GM21360 (cell line): ENCODE measurements at regions not wholly inside any gene's neighbourhood (a gene's known extent, or its start where the extent isn't known, plus 50 kb on each side); places are given as distances from the start of the nearest gene placed in this dataset.

Experiments
- ATAC-seq: cut with Tn5 transposase; IDR thresholded peaks from one replicate; pipeline ENCODE4 v1.9.1; 2021; ENCODE audit warnings: mild to moderate bottlenecking, moderate library complexity; ENCODE audit not compliant: unreplicated experiment

DNA sequence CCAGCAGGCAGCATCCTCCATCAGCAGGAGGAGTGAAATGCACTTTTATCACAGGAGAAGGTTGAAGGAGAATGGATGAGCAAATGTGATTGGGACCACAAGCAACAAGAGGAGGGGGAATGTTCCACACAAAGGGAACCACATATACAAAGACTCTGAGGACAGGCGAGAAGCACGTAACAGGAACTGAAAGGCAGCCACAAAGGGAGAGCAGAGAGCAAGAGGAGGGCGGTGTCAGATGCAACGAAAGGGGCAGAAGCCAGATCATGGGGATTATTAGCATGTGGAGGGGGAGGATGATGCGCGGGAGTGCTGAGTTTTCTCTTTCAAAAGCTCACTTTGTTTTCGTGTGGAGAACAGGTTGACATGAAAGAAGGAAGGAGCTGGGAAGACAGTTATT, 241.1 kb downstream of the SPTSSA start:
- no peak for ATAC-seq

DNA sequence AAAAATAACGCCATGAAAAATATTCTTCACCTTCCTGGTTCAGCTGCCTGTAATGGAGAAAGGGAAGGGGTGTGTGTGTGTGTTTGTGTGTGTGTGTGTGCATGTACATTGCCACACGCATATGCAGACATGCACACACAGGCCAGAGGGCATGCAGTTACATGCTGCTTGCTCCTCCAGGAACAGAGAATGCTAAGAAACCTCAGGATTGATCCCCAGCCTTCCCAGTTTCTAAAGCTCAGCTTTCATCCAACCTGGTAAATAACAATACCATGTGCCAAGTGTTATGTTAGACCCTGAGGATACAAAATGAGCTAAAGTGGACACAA, 241.7 kb downstream of the SPTSSA start:
- no peak for ATAC-seq

DNA sequence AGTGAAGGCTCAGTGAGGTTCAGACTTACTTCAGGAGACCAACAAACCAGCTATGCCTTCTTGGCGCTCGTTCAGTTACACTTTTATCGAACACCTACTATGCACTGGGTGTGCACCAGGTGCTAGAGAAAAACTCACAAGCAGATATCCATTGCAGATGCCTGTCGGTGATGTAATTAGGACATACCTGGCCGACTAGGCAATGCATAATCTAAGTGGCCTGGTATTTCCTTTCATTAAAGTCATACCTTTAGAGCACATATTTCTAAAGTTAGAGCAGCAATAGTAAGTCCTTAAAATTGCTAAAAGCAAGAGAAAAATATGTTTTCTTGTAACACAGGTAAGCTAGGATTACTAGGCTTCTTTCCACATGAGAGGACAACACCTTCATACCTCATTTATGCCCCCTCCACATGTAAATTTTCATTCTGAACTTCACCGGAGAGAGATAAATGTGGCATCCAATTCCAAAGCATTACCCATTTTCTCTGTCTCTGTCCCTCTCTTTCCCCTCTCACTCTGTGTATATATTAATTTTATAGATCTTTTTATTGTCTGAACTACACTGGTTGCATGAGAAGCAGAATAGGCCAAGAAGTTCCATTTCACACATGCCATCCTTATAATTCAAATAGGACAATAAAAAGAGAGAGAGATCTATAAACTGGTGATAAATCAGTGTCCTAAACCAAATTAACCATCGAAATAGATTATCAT, 242.2 kb downstream of the SPTSSA start:
- no peak for ATAC-seq

DNA sequence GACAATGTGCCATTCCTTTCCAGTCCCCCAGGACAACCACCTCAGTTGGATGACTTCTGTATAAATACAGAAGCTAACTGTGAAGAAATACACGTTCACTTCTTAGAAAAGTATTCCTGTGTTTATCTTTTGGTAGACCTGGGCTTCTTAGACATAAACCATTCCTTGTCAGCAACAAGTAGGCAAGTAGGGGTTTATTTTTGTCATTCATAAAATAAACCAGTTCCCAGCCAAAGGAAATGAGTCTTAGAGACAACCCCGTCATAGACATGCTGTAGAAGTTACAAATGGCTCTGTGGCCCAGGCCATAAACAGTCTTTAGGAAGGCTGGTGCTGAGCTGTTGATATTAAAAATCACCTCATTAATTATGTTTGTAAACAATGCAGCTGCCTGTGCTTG, 243.2 kb downstream of the SPTSSA start:
- ATAC-seq, result no peak

DNA sequence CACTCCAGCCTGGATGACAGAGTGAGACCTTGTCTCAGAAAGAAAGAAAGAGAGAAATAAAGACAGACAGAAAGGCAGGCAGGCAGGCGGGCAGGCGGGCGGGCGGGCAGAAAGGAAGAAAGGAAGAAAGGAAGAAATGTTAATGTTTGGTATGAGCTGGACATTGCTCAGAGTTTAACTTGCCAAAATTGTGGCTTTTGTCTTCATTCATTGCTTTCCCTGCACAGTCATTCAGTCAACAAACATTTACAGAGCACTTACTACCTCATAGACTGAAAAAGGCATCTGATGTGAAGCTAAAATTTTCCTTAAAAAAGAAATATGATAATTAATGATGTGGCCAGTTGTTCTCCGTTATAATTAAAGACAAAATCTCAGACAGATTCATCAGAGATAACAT, 247.1 kb downstream of the SPTSSA start:
- no peak for ATAC-seq

DNA sequence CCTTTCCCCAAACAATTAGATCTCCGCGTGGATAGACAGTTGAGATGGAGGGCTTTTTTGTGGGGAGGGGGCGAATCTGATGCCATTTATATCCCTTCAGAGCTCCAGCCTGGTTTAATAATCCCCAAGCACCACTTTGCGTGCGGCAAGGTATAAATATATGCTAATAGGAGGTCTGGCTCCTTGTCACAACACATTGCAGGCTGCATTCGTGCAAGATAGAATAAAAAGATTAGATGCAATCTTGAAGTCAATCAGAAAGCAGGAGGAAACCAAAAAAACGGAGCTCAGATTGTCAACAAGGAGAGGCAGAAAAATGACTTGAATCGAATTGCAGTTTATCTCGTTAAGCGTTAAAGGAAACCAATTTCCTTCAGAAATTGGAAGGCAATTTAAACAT, 248.7 kb downstream of the SPTSSA start:
- no peak for ATAC-seq

DNA sequence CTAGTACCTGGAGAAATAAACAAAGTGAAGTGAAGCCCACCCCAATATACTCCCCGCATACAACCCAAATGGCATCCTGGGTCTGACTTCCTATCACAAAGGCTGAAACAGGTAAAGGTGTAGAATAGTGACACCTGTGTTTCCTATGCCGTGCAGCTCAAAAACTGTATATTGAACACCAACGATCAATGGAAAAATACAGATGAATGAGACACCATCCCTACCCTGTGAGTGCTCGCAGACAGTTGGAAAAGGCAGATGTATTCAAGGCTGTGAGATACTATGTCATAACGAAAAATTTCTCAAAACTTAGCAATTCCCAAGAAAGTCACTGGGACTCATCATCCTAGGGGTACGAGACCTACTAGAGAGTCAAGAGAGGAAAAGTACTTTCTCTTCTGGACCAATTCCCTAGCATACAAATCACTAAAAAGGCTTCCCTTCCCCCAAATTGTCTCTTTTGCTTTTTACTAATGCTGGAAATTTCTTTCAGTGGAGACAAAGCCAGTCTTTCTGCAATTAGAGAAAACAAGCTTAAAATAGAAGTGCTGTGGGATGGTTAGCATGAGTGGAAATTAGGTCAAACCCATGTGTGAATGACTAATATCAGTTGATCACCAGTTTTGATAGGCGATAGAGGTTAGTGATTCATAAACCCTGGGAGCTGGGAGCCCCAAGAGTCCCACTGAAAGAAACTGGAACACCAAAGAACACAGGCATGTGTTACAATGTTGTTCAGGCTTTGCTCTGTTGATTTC, 249.7 kb downstream of the SPTSSA start:
- ATAC-seq, result no peak

DNA sequence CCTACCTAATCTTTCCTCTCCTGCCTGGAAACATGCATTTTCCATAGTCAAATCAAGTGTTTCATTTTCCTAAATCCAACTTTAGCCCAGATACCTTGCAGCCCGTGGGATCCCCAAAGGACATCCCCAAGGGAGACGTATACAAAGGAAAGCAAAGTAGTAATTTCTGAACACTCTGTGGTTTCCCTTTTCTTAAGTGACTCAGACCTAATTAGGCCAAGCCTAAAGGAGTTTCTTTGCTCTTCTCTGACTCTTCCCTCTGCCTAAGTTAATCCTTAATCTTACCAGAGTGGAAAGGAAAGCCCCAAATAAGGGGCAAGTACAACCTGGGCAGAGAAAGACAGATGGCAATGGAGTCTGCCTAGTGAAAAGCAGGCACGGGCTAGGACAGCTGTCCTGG, 250.3 kb downstream of the SPTSSA start:
- ATAC-seq, result no peak

DNA sequence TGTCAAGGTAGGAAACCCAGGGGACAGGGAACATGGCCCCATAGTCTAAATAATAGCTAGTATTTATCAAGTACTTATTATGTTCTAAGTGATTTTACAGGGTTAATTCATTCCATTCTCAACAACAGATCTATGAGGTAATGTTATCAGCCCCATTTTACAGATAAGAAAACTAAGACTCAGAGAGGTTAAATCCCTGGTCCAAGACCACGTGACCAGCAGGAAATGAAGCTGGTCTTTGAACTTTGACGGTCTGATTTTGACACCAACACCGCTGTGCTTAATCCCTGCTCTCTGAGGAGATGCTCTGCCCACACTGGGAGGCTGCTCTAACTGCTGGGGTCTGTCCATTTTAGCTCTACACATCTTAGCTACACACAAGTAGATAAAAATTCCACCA, 253.5 kb downstream of the SPTSSA start:
- no peak for ATAC-seq

DNA sequence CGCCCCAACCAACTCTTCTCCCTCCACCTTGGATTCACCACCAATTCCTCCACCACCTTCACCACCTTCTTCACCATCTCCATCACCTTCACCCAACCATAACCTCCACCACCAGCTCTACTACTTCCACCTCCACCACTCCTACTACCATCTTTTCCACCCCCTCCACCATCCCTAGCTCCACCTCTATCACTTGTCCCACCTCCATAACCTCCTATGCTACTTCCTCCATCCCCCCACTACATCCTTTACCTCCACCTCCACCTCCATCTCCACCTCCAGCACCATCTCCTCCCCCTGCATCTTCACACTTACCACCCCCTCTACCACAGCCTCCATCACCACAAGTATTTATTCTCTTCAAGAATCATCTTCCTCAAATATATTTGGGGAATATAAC, 254.9 kb upstream of the EGLN3 start:
- ATAC-seq, result no peak

DNA sequence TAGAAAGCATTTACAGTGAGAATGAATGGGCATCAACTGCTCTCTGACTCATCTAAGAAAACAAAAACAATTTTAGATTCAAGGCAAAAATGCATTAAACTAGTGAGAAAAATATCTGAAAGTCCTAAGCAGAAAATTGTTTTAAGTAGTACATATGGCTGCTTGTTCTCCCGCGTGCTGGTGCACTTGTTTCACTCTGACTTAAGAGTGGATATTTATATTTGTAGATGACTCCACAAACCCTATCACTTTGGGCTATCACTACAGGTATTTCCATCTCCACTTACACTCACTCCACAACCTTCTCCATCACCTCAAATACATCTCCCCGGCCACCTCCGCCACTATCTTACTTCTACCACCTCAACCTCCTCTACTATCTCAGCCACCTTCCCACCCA, 253.9 kb upstream of the EGLN3 start:
- no peak for ATAC-seq

DNA sequence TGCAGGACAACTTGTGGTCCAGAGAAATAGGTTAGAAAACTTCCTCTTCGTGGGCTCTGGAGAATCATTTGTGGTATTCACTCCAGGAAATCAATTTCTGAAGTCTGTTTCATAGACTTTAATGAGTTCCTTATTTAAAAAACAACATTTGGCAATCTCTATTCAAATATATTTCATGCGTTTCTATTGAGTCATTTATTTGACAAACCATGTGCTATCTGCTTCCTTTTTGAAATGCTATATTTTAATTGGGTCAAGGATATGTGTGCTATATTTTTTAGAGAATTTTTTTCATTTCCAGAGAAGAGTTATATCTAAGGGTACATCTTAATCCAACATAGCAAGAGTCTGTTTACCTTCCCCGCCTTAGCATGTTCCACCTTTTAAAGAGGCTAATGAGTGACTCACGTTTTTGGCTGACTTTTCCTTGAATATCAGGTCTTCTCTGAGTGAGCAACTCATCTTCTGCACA, 252.4 kb upstream of the EGLN3 start:
- ATAC-seq, result no peak

DNA sequence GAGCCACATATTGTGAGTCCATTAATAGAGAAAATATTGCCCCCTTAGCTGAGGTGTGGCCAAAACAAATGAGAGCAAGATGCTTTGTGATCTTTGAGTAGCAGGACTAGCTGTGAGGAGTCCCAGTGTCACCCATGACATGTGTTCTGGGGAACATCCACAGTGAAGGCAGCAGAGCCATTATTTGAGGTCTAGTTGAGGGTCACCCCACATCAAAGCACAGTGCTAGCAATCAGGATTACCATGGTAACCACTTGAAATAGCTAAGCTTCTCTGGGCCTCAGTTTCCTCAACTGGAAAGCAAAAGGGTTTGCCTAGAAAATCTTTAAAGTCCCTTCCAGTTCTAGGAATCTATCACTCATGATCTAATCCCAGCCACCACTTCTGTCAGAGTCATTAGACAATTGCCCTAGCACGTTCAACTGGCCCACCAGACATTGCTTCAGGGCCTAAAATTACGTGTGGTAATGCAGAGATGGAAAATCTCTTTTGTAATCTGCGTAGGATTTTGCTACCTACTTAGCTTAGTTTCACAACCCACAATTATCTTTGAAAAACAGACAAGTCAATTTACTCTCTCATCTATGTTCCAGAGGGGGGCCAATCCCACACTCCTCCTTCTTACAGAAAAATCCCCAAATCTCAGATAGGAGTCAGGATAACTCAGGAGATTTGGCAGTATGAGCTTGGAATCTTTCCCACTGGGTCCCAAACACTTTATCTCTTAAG, 251.2 kb upstream of the EGLN3 start:
- no peak for ATAC-seq

DNA sequence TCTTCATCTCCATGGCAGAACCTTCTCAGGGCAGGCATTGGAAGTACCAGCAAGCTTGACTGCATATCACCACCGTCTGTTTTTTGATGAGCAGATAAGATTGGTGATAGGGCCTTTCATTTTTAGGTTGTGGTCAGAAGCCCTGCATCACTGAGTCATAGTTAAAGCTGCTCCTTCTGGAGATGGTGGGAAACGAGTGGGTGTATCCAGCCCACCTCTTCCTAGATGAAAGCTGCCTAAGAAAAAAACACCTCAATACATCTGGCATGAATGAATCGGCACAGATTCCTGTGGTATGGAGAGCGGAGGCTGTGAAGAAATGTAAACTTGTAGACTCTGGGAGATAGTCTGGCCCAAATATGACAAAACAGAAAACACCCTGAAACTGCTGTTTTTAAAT, 248.7 kb upstream of the EGLN3 start:
- ATAC-seq, result no peak

DNA sequence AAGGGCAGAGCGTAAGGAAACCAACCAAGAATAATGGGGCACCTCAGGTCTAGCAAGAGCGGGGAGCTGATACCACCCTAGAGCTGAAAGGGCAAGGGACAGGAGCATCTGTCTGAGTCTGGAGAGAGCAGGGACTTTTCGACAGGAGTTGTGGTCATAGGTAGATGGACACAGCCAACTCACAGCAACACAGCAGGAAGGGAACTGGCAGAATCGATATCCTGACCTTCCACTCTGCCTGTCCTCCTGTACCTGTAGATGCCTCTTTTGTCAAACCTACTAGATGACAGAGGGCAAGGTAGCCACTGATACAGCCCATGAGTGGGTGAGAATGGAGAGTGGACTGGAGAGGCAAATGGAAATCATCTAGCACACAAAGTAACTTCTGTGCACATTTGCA, 247.2 kb upstream of the EGLN3 start:
- ATAC-seq, result no peak

DNA sequence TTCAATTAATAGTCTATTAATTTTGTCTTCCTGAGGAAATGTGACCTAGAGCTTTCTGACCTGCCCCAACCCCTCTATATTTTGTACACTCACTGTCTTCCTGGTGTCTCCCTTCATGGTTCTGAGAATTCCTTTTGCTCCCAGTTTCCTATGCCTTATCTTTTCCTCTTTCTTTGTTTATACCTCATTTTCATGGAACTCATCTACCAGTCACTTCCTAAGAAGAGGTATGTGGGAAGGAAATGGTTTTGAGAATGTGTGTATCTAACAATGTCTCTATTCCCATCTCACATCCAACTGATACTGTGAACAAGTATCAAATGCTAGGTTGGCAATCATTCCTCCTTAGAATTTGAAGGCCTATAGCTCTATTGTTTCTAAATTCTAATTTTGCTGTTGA, 245.1 kb upstream of the EGLN3 start:
- ATAC-seq, result no peak

DNA sequence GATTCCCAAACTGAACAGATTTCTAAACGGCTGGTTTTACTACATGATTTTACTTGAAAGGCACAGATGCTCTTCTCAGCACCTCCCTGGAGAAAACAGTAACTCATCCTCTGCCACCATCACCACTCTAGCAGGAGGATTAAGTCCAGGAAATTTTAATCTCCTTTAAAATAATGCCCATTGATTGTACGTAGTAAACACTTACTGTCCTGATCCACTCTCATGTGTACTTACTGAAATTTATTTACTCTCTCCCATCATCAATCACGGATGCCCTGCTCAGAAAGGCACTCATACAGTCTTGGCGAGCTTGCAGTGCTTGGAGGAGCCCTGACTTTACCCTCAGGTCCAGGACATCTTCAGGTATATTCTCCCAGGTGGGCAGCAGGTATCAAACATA, 239.8 kb upstream of the EGLN3 start:
- ATAC-seq, result no peak

DNA sequence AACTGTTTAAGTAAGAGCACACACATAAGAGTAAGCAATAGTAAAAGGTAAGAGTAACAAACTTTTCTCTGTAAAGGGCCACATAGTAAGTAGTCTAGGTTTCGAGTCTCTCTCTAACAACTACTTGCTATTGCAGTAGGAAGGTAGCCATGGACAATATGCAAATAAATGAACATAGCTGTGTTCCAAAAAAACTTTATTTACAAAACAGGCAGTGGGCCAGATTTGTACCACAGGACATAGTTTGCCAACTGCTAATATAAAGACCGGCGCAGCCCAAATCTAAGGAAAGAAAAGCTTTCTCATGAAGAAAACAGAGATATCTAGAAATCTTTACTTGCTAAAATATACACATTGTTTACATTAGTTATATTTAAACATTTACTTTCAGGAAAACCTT, 239.0 kb upstream of the EGLN3 start:
- no peak for ATAC-seq

DNA sequence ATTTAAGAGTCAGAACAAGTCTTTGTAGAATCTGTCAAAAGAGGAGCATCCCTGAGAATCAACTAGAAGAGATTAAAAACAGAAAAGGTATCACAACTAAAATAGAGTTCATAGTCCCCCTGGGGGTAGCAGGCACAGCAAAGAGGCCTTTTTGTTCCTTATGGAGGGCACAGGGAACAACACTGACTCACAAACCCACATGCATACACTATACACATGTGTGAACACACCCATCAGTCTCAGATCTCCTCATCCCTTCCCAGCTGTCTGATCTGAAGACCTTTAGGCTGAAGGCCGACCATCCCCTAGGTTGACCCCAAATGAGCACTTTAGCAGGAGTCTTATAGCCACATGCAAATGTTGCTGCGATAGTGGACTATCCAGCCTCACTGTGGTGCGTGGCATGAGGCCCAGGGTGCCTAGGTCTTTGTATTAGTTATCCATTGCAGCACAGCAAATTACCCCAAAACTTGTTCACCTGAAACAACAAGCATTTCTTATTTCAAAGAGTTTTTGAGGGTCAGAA, 236.7 kb upstream of the EGLN3 start:
- ATAC-seq, result no peak

DNA sequence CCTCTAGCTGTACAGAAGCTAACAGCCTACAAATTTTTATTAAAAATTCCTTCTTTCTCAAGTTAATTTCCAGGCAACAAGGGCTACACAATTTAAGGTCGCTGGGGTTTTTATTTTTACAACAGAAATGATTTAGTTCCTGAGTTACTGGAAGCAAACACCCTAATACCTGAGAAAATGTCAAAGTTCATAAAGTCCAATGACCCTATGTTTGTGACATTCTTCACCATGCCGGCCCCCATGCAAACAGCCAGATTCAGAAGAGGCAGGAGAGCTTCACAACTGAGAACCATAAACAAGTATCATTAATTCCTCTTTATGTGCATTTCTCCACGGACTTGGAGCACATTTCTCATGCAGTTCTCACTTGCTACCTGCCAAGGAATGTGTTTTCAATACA, 236.2 kb upstream of the EGLN3 start:
- ATAC-seq, result no peak

DNA sequence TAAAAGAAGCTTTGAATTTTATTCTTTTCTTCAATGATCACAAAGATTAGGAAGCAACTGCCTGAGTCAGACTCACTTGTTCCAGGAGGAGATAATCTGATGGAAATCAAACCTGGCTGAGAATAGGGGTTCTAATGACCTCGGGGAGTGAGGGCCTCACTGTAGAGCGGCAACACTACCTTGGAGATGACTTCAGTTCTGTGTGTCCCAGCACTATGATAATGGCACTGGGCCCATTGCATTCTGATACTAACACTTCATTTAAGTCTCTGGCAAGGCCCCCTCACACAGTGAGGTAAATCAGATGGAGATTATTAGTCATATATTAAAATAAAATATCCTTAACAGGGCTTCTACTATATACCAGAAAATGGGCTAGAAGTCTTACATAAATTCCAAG, 233.3 kb upstream of the EGLN3 start:
- no peak for ATAC-seq

DNA sequence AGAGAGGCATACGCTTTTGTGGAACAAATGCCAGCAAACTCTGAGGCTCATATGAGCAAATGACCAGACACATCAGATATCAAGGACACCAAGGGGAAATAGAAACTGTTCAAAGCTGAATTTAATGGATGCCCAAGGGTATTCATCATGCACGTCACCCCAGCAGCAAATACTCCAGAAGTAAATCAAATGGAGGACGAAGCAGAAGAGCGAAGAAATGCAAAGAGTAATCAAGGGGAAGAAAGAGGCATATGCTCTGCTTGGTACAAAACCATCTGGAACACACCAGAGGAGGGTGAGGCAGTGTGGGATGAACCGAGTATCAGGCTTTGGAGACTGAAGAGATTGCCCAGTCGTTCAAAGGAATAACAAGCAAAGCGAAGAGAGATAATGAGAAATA, 232.6 kb upstream of the EGLN3 start:
- ATAC-seq, result no peak
